ENCODE measurements at regions not wholly inside any gene's neighbourhood (a gene's known extent, or its start where the extent isn't known, plus 50 kb on each side); places are given as distances from the start of the nearest gene placed in this dataset.

DNA sequence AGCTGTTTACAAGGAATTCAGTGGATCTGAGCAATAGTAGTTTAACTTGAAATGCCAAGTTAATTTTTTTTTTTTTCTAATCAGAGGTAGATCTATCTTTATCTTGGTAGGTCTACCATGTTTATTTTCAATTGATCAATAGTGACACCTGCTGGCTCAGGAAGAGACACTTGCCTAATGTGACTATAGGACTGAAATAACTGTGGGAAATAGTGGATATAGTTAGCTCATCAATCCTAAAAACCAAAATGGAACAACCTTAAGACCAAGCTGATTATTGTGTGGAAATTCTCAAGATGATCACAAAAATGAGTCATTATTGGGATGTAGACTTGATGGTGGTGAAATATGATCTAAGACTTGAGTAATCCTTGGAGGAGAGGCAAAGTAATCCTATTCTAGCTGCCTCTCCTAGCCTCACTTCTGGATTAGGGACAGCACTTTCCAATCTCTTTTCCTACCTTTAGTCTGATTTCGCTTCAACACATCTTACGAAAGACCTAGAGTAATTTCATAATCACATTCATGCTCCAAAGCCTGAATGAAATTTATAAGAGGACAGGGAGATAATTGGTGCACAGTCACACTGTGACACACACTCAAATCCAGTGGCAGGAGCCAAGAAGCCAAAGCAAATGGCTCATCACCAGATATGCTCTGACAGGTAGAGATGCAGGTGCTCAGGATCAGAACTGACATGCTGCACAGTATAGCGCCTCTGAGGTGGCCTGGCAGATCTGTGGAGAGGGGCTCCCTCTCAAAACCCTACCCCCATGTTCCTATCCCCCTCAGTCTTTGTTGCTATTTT lies 156.3 kb downstream of the HMHB1 start:
- Histone ChIP-seq H3K27me3 (ENCODE audit: low read depth, low read length) (peaks cover 6% of the 10 kb centered on the region; the same call in 1 of the 2 replicates), H3K4me3 (ENCODE audit: low read length) (no peak overlapping the region), H2AFZ (ENCODE audit: low read depth, low read length) (no peak overlapping the region), H3K9me3 (ENCODE audit: insufficient read depth, low read length) (no peaks in the 10 kb centered on the region), H3K9ac (ENCODE audit: low read length) (no peak overlapping the region), H3K4me2 (ENCODE audit: low read length) (no peak overlapping the region), H3K79me2 (ENCODE audit: low read length) (no peaks in the 10 kb centered on the region), H4K20me1 (ENCODE audit: insufficient read depth, low read length) (no peaks in the 10 kb centered on the region), H3K4me1 (ENCODE audit: low read length) (peaks cover 3% of the 10 kb centered on the region; the same call in 1 of the 2 replicates), H3K27ac (ENCODE audit: low read length) (no peak overlapping the region), H3K36me3 (replicated peaks; ENCODE audit: low read depth, low read length) (no peaks in the 10 kb centered on the region)
- TF ChIP-seq, protein P1, sequence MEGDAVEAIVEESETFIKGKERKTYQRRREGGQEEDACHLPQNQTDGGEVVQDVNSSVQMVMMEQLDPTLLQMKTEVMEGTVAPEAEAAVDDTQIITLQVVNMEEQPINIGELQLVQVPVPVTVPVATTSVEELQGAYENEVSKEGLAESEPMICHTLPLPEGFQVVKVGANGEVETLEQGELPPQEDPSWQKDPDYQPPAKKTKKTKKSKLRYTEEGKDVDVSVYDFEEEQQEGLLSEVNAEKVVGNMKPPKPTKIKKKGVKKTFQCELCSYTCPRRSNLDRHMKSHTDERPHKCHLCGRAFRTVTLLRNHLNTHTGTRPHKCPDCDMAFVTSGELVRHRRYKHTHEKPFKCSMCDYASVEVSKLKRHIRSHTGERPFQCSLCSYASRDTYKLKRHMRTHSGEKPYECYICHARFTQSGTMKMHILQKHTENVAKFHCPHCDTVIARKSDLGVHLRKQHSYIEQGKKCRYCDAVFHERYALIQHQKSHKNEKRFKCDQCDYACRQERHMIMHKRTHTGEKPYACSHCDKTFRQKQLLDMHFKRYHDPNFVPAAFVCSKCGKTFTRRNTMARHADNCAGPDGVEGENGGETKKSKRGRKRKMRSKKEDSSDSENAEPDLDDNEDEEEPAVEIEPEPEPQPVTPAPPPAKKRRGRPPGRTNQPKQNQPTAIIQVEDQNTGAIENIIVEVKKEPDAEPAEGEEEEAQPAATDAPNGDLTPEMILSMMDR (IDR thresholded peaks at IDR 0.05; ENCODE audit: low read depth, low read length), result peak; percentile 58
- TF ChIP-seq EZH2phosphoT487 (IDR thresholded peaks at IDR 0.05; ENCODE audit: low read depth), result no peak

DNA sequence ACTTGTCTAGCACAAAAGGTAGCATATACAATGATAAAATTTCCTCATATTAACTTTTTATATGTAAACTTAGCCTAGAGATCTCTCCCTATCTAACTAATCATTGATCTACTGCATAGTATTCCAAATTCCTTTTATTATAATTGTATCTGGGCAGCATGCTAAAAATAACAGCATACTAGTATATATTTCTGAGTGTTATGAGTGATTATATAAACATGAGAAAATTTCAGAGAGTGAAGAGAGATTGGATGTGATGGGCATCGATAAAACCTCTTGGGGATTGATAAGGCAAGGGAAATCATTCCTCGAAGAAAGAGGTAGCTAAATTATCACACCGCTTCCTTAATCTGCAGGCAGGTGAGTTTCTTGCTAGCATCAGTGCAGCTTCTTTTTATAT lies 158.2 kb downstream of the HMHB1 start:
- Histone ChIP-seq H3K27ac (ENCODE audit: low read length) (no peak overlapping the region), H3K27me3 (ENCODE audit: low read depth, low read length) (peaks cover 6% of the 10 kb centered on the region; the same call in 1 of the 2 replicates), H3K4me3 (ENCODE audit: low read length) (no peak overlapping the region), H3K4me1 (ENCODE audit: low read length) (peaks cover 3% of the 10 kb centered on the region; the same call in 1 of the 2 replicates), H3K9me3 (ENCODE audit: insufficient read depth, low read length) (no peaks in the 10 kb centered on the region), H3K36me3 (replicated peaks; ENCODE audit: low read depth, low read length) (no peaks in the 10 kb centered on the region), H3K4me2 (ENCODE audit: low read length) (no peak overlapping the region), H2AFZ (ENCODE audit: low read depth, low read length) (no peak overlapping the region), H4K20me1 (ENCODE audit: insufficient read depth, low read length) (no peaks in the 10 kb centered on the region), H3K79me2 (ENCODE audit: low read length) (no peaks in the 10 kb centered on the region), H3K9ac (ENCODE audit: low read length) (no peak overlapping the region)
- no peak for TF ChIP-seq EZH2phosphoT487 (IDR thresholded peaks at IDR 0.05; ENCODE audit: low read depth)
- TF ChIP-seq, protein P1 (IDR thresholded peaks at IDR 0.05; ENCODE audit: low read depth, low read length), result no peak

DNA sequence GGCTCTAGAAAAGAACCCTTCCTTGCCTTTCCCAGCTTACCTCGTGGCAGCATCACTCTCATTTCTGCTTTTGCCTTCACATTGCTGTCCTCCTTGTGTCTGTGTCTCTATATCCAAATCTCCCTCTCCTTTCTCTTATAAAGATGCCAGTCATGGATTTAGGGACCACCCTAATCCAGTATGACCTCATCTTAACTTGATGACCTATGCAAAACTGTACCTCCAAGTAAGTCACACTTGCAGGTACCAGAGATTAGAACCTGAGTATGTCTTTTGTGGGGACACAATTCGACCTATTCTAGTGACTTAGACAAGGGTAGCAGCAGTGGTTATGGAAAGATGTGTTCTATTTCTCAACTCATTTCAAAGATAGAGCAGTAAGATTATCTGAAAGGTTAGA lies 160.1 kb downstream of the HMHB1 start:
- no peaks in the 10 kb centered on the region for H4K20me1 ChIP-seq (ENCODE audit: insufficient read depth, low read length)
- H3K27ac ChIP-seq (ENCODE audit: low read length), result no peak overlapping the region
- TF ChIP-seq, protein P1 (IDR thresholded peaks at IDR 0.05; ENCODE audit: low read depth, low read length), result no peak
- TF ChIP-seq EZH2phosphoT487 (IDR thresholded peaks at IDR 0.05; ENCODE audit: low read depth), result no peak
- no peak overlapping the region for H3K9ac ChIP-seq (ENCODE audit: low read length)
- H3K27me3 ChIP-seq (ENCODE audit: low read depth, low read length), result peaks cover 6% of the 10 kb centered on the region; the same call in 1 of the 2 replicates
- no peaks in the 10 kb centered on the region for H3K79me2 ChIP-seq (ENCODE audit: low read length)
- H3K36me3 ChIP-seq (replicated peaks; ENCODE audit: low read depth, low read length), result no peaks in the 10 kb centered on the region
- no peak overlapping the region for H2AFZ ChIP-seq (ENCODE audit: low read depth, low read length)
- H3K4me1 ChIP-seq (ENCODE audit: low read length), result peaks cover 3% of the 10 kb centered on the region; the same call in 1 of the 2 replicates
- no peak overlapping the region for H3K4me2 ChIP-seq (ENCODE audit: low read length)
- no peaks in the 10 kb centered on the region for H3K9me3 ChIP-seq (ENCODE audit: insufficient read depth, low read length)
- H3K4me3 ChIP-seq (ENCODE audit: low read length), result no peak overlapping the region

DNA sequence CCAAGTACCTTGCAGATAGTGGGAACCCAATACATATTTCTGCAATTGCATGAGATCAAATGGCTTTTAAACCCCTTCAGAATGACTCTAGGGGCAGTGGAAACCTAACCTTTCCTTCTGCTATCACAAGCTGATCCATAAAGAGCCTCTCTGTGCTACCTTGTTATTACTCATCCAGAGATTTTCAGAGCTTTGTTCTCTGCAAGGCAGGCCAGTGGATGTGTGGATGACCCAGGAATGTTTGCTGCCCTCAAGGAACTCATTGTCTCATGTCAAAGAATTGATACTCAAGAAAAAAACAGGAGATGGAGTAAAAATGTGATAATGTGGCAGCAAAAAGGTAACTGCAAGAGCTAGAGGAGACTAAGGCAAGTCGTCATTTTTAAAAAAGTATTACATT lies 164.1 kb downstream of the HMHB1 start:
- Histone ChIP-seq H4K20me1 (ENCODE audit: insufficient read depth, low read length) (no peaks in the 10 kb centered on the region), H3K27ac (ENCODE audit: low read length) (no peak overlapping the region), H3K27me3 (ENCODE audit: low read depth, low read length) (no peaks in the 10 kb centered on the region), H2AFZ (ENCODE audit: low read depth, low read length) (no peak overlapping the region), H3K4me3 (ENCODE audit: low read length) (no peak overlapping the region), H3K36me3 (replicated peaks; ENCODE audit: low read depth, low read length) (no peaks in the 10 kb centered on the region), H3K4me1 (ENCODE audit: low read length) (peaks cover 3% of the 10 kb centered on the region; the same call in 1 of the 2 replicates), H3K9ac (ENCODE audit: low read length) (no peak overlapping the region), H3K4me2 (ENCODE audit: low read length) (no peak overlapping the region), H3K79me2 (ENCODE audit: low read length) (no peaks in the 10 kb centered on the region), H3K9me3 (ENCODE audit: insufficient read depth, low read length) (no peaks in the 10 kb centered on the region)
- no peak for TF ChIP-seq EZH2phosphoT487 (IDR thresholded peaks at IDR 0.05; ENCODE audit: low read depth)
- TF ChIP-seq, protein P1 (IDR thresholded peaks at IDR 0.05; ENCODE audit: low read depth, low read length), result no peak
